Activated CD8-positive, alpha-beta T cell treated with anti-CD3 and anti-CD28 coated beads, Interleukin-2, amount 10 ng/mL, durations not matched to agents 7 days and 5 days (primary cell): ENCODE measurements at regions not wholly inside any gene's neighbourhood (a gene's known extent, or its start where the extent isn't known, plus 50 kb on each side); places are given as distances from the start of the nearest gene placed in this dataset.
"Not testable (repeated sequence)": the region's sequence is repeated elsewhere in the genome, so short reads cannot be mapped to it uniquely, and the experiment has no call there.

Experiments used
- ATAC-seq: fragments of 150-1000 bp; cut with Tn5 transposase; one replicate; pipeline ENCODE4 v1.10.0; 2021; ENCODE audit warnings: moderate library complexity
- CTCF ChIA-PET: fragments of 350-600 bp; sonication (Branson Sonifier 250); formaldehyde crosslinking; loops from one replicate; lab custom pipeline; 2021; ENCODE audit warnings: antibody characterized with exemption; lab: Charles Lee
- POLR2A ChIA-PET: fragments of 350-600 bp; sonication (Branson Sonifier 250); formaldehyde crosslinking; loops from one replicate; lab custom pipeline; 2021; ENCODE audit warnings: antibody characterized with exemption; lab: Charles Lee
- DNase-seq: peaks from one replicate; pipeline ENCODE4 v3.0.0-alpha.2; 2020
- H3K27ac Mint-ChIP-seq: one replicate; pipeline ENCODE4 v1.8.0; 2021; ENCODE audit warnings: mild to moderate bottlenecking, mixed read lengths
- H3K27me3 Mint-ChIP-seq: one replicate; pipeline ENCODE4 v1.8.0; 2021; ENCODE audit warnings: low read depth, mixed read lengths
- H3K36me3 Mint-ChIP-seq: one replicate; pipeline ENCODE4 v1.8.0; 2021; ENCODE audit warnings: low read depth, mixed read lengths
- H3K4me1 Mint-ChIP-seq: one replicate; pipeline ENCODE4 v1.8.0; 2021; ENCODE audit warnings: low read depth, mixed read lengths
- H3K4me3 Mint-ChIP-seq: one replicate; pipeline ENCODE4 v1.8.0; 2021; ENCODE audit warnings: mild to moderate bottlenecking, mixed read lengths
- H3K9me3 Mint-ChIP-seq: one replicate; pipeline ENCODE4 v1.8.0; 2022; ENCODE audit warnings: mixed read lengths; ENCODE audit not compliant: insufficient read depth

DNA sequence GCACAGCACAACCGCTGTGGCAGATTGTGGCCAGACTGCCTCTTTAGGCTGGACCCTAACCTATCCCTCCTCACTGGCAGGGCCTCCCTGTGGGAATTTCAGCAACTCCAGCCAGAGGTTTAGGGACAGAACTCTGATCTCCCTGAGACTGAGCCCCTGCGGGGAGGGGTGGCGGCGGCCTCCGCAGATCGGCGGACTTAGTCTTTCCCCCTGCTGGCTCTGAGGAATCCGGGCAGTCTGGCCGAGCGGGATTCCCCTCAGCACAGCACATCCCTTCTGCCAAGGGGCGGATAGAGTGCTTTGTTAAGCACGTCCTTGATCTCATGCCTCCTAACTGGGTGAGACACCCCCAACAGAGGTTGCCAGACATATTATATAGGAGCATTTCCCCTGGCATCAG lies 224.2 kb upstream of the NPY start:
- no peak overlapping the region for H3K4me3 Mint-ChIP-seq
- H3K36me3 Mint-ChIP-seq: no peaks in the 10 kb centered on the region
- H3K27me3 Mint-ChIP-seq: peaks cover 8% of the 10 kb centered on the region
- DNase-seq (no peak), ATAC-seq (no peak)
- no peak overlapping the region for H3K27ac Mint-ChIP-seq
- no peaks in the 10 kb centered on the region for H3K9me3 Mint-ChIP-seq
- CTCF ChIA-PET: no interaction called here
- H3K4me1 Mint-ChIP-seq: no peaks in the 10 kb centered on the region
- POLR2A ChIA-PET: no interaction called here

- POLR2A ChIA-PET: no interaction called here
- Mint-ChIP-seq H3K27me3 (no peaks in the 10 kb centered on the region), H3K4me3 (no peak overlapping the region), H3K27ac (no peak overlapping the region), H3K36me3 (no peaks in the 10 kb centered on the region), H3K9me3 (no peaks in the 10 kb centered on the region), H3K4me1 (no peaks in the 10 kb centered on the region)
- DNase-seq (no peak), ATAC-seq (no peak)
- CTCF ChIA-PET: no interaction called here
These were observed 220.3 kb upstream of the NPY start for GRCh38 chr7:24063721-24064120.

GRCh38 chr7:24069751-24070150 lies 214.2 kb upstream of the NPY start:
- ATAC-seq (no peak), DNase-seq (no peak)
- Mint-ChIP-seq H3K4me1 (no peaks in the 10 kb centered on the region), H3K4me3 (no peak overlapping the region), H3K36me3 (no peaks in the 10 kb centered on the region), H3K9me3 (no peaks in the 10 kb centered on the region), H3K27ac (no peak overlapping the region), H3K27me3 (peaks cover 3% of the 10 kb centered on the region)
- ChIA-PET CTCF (interaction anchor here (0.7 kb wide), 1 partner anchor 1349 kb away, joined by 3 read pairs; no protein-coding TSS in a partner anchor), POLR2A (interaction anchor here (0.6 kb wide), 1 partner anchor 166 kb away, joined by 3 read pairs; no protein-coding TSS in a partner anchor)

DNA sequence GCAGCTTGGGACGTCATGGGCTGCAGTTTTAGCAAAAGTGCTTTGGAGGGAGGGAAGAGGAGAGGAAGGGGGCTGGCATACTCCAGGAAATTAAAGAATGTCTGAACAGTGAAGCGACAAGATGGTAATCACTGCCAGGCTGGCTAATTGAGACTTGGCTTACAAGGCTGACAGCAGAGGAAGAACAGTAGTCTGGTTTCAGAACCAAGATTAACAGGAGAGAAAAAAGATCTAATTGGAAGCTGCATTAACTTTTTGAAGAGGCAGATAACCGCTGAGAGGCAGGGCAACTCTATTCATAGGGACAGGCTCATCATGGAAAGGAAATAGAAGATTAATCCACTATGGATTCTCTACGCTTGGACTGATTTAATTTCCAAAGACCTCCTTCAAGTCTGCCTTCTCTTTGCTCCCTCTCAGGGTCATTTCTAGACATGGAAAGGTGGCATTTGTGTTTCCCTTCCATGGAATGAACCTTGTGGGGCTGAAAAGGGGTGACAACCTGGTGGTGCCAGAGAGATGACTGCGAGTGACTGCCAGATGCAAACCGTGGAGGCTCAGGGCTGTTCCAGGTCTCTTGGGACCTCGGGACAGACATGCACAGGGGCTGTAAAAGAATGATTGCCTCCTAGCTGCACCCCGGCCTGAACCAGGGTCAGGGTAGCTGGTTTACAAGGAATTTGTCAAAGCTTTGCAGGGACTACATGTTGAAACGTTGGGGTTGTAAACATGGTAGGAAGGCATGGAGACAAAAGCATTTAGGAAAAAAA lies 210.2 kb upstream of the NPY start:
- H3K36me3 Mint-ChIP-seq: no peaks in the 10 kb centered on the region
- ATAC-seq (no peak), DNase-seq (no peak)
- no peak overlapping the region for H3K4me3 Mint-ChIP-seq
- ChIA-PET POLR2A (no interaction called here), CTCF (no interaction called here)
- H3K9me3 Mint-ChIP-seq: no peaks in the 10 kb centered on the region
- no peak overlapping the region for H3K27ac Mint-ChIP-seq
- peaks cover 2% of the 10 kb centered on the region for H3K4me1 Mint-ChIP-seq
- peaks cover 8% of the 10 kb centered on the region for H3K27me3 Mint-ChIP-seq

DNA sequence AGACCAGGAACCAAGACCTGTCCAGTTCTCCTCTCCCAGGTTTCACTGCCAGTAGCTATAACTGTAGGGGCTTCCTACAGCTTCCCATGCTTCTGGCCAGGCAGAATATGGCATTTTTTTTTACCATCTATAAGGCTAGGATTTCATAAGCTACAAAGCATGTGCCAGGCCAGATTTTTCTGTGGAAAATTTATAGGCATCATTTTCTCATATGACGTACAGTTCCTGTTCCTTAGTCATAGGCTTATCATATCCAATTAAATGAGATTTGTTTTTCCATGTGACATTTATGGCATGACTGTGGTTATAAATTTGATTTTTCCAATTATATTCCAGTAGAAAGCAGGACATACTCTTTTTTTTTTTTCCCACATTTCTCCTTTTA lies 208.6 kb upstream of the NPY start:
- H3K36me3 Mint-ChIP-seq: no peaks in the 10 kb centered on the region
- ChIA-PET CTCF (interaction anchor here (1.1 kb wide), 1 partner anchor 9 kb away, joined by 3 read pairs; no protein-coding TSS in a partner anchor), POLR2A (no interaction called here)
- no peak for DNase-seq
- H3K27ac Mint-ChIP-seq: no peak overlapping the region
- ATAC-seq: no peak
- peaks cover 11% of the 10 kb centered on the region for H3K27me3 Mint-ChIP-seq
- H3K4me1 Mint-ChIP-seq: peaks cover 2% of the 10 kb centered on the region
- H3K9me3 Mint-ChIP-seq: no peaks in the 10 kb centered on the region
- H3K4me3 Mint-ChIP-seq: no peak overlapping the region

DNA sequence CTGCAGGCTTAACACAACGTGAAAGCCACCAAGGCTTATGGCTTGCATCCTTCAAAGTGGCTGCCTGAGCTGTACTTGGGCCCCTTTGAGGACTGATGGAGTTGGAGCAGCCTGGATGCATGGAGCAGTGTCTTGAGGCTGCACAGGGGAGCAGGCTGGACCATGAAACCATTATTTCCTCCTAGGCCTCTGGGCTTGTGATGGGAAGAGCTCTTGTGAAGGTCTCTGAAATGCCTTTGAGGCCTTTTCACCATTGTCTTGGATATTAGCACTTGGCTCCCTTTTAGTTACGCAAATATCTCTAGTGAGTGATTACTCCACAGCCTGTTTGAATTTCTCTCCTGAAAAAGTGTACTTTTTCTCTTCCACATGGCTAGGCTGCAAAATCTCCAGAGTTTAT lies 201.2 kb upstream of the NPY start:
- peaks cover 6% of the 10 kb centered on the region for H3K27me3 Mint-ChIP-seq
- no peaks in the 10 kb centered on the region for H3K4me1 Mint-ChIP-seq
- no peak overlapping the region for H3K27ac Mint-ChIP-seq
- H3K4me3 Mint-ChIP-seq: no peak overlapping the region
- no peak for DNase-seq
- ATAC-seq: no peak
- CTCF ChIA-PET: no interaction called here
- H3K9me3 Mint-ChIP-seq: peaks cover 7% of the 10 kb centered on the region
- POLR2A ChIA-PET: no interaction called here
- no peaks in the 10 kb centered on the region for H3K36me3 Mint-ChIP-seq

DNA sequence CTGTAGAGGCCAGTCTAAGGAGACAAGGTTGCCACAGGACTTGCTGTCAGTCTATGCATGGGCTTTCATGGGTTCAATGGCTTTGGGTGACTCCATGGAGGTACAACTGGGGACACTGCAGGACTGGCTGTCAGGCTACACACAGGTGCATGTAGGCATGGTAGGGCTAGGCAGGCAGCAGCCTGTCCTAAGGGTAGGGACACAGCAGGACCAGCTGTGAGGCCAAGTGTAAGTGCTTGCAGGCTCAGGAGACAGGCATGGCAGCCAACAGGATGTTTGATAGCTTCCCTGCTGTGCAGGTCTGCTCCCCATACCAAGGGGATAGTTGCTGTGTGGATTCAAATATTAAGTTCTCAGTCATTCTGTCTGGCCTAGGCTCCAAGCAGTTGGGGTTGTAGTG lies 181.0 kb upstream of the NPY start:
- Mint-ChIP-seq H3K9me3 (peaks cover 11% of the 10 kb centered on the region), H3K4me1 (no peaks in the 10 kb centered on the region), H3K27me3 (peaks cover 2% of the 10 kb centered on the region), H3K27ac (no peak overlapping the region), H3K4me3 (no peak overlapping the region), H3K36me3 (no peaks in the 10 kb centered on the region)
- POLR2A ChIA-PET: no interaction called here
- CTCF ChIA-PET: no interaction called here
- ATAC-seq: no peak
- no peak for DNase-seq

DNA sequence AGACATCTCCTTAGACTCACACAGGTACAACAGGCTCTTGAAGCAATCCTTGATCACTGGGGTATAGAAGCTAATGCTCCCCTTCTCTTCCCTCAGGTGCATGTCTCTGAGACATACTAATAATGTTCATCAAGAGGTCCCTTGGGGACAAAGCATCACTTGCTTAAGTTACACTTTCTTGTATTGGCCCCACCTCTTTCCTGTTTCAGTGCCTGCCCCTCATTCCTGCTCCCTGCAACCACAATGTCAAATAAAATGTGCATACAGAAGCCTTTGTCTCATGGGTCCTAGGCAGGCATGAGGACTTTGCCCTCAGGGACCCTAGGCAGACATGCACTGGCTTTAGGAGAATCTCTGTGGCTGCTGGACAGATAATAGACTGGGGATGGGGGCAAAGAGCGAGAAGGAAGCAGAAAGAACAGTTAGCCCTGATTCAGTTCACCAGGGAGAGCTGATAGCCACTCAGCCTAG lies 175.0 kb upstream of the NPY start:
- DNase-seq: no peak
- ChIA-PET CTCF (no interaction called here), POLR2A (no interaction called here)
- ATAC-seq: no peak
- Mint-ChIP-seq H3K27ac (no peak overlapping the region), H3K4me3 (no peak overlapping the region), H3K36me3 (no peaks in the 10 kb centered on the region), H3K4me1 (peaks cover 2% of the 10 kb centered on the region), H3K9me3 (no peaks in the 10 kb centered on the region), H3K27me3 (peaks cover 5% of the 10 kb centered on the region)

DNA sequence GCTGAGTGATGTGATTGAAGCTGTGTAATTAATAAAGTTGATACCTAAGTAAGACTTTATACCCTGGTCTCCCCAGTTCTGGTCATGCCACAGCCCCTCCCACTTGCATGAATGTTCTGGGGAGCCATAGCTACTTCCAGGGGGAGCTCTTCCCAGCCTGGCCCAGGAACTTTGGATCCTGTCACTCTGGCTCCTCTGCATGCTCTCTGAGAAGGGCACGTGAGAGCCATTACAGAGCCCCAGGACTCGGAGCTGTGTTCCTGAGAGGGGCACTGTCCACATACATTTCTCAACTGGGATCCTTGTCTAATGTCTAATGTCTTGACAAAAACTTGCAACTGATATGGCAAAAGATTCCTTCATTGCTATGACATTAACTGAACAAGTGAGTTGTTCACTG lies 173.9 kb upstream of the NPY start:
- POLR2A ChIA-PET: no interaction called here
- Mint-ChIP-seq H3K4me3 (no peak overlapping the region), H3K4me1 (peaks cover 2% of the 10 kb centered on the region), H3K36me3 (no peaks in the 10 kb centered on the region), H3K27me3 (peaks cover 5% of the 10 kb centered on the region), H3K9me3 (no peaks in the 10 kb centered on the region), H3K27ac (no peak overlapping the region)
- no peak for ATAC-seq
- CTCF ChIA-PET: no interaction called here
- DNase-seq: no peak

DNA sequence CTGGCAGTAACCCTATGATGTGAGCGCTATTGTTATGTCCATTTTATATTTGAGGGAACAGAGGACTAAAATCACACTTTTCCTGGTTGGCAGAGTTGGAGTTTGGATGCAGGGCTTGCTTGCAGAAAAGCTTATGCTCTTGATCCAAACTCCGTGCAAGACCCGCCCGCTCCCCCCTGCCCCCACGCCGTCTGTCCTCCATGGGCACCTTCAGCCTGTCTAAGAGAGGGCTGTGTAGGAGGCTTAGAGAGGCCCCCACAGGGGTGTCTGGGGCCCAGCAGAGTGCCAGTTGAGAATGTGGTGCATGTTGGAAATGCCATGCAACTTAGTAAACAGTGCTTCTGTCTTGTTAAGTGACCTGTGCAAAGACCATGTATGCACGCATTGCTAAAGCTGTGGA lies 170.5 kb upstream of the NPY start:
- POLR2A ChIA-PET: no interaction called here
- ATAC-seq: no peak
- H3K4me3 Mint-ChIP-seq: no peak overlapping the region

DNA sequence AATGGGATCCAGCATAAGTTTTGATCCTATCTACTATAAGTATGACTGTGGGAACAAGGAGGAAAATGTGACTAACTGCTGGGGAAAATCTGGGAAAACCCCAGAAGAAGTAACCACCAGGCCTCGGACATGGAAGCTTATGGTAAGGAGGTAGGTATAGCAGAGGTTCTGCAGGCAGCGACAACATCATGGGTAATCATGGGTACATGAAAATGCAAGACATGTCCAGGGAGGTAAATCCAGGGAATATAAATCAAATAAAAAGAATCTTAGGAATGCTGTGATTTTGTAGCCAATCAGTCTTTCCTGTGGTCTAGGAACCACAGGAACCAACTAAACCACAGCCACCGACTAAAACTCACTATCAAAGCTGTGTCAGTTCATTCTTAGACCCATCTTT lies 168.3 kb upstream of the NPY start:
- Mint-ChIP-seq H3K36me3 (no peaks in the 10 kb centered on the region), H3K9me3 (no peaks in the 10 kb centered on the region), H3K4me3 (no peak overlapping the region), H3K27ac (no peak overlapping the region), H3K4me1 (no peaks in the 10 kb centered on the region), H3K27me3 (peaks cover 9% of the 10 kb centered on the region)
- no peak for DNase-seq
- ChIA-PET POLR2A (no interaction called here), CTCF (no interaction called here)
- ATAC-seq: no peak

More for the DNA sequence above, 170.5 kb upstream of the NPY start:
- Mint-ChIP-seq H3K36me3 (no peaks in the 10 kb centered on the region), H3K27ac (no peak overlapping the region), H3K4me1 (peaks cover 2% of the 10 kb centered on the region), H3K27me3 (peaks cover 9% of the 10 kb centered on the region), H3K9me3 (no peaks in the 10 kb centered on the region)
- no peak for DNase-seq
- CTCF ChIA-PET: no interaction called here

GRCh38 chr7:24117903-24118499 lies 166.0 kb upstream of the NPY start:
- POLR2A ChIA-PET, H3K4me1 Mint-ChIP-seq, H3K27me3 Mint-ChIP-seq: not testable (repeated sequence)

More at GRCh38 chr7:24117903-24118499, 166.0 kb upstream of the NPY start:
- H3K27ac Mint-ChIP-seq, H3K9me3 Mint-ChIP-seq, DNase-seq, H3K36me3 Mint-ChIP-seq, CTCF ChIA-PET, ATAC-seq, H3K4me3 Mint-ChIP-seq: not testable (repeated sequence)
